AG04450 (cell line): ENCODE measurements at regions not wholly inside any gene's neighbourhood (a gene's known extent, or its start where the extent isn't known, plus 50 kb on each side); places are given as distances from the start of the nearest gene placed in this dataset.

Experiments used
- CTCF ChIA-PET: fragments of 300-600, 350-600 bp; formaldehyde crosslinking; extraction: SDS; loops from one replicate; lab custom pipeline; 2022; ENCODE audit warnings: antibody characterized with exemption, inconsistent platforms; lab: Charles Lee
- POLR2A ChIA-PET: fragments of 350-600 bp; formaldehyde crosslinking; extraction: SDS; loops from one replicate; lab custom pipeline; 2021; ENCODE audit warnings: antibody characterized with exemption, inconsistent platforms; lab: Yijun Ruan, JAX
- DNase-seq: peaks from one replicate; pipeline ENCODE4 v3.0.0-alpha.2; 2011; ENCODE audit warnings: low read depth, low spot score
- H3K27ac ChIP-seq: one replicate; pipeline ENCODE4 v1.5.1; 2012; ENCODE audit warnings: low read depth, low read length, control low read depth
- H3K27me3 ChIP-seq: one replicate; pipeline ENCODE4 v1.6.0; 2012; ENCODE audit warnings: low read length; ENCODE audit not compliant: control insufficient read depth, insufficient read depth
- H3K4me3 ChIP-seq: 2 replicates; pipeline ENCODE4 v1.5.1; 2011; ENCODE audit warnings: mild to moderate bottlenecking, low read depth, low read length, control low read depth
- H3K9me3 ChIP-seq: 2 replicates; pipeline ENCODE4 v1.5.1; 2012; ENCODE audit warnings: low read length; ENCODE audit not compliant: control insufficient read depth, insufficient read depth
- CTCF ChIP-seq: IDR thresholded peaks from 2 replicates; pipeline ENCODE4 v1.5.1; 2011; ENCODE audit warnings: low read depth, low read length, control low read depth, inconsistent platforms

GRCh38 chr18:68400889-68401288 lies 314.0 kb downstream of the TMX3 start:
- no peak overlapping the region for H3K4me3 ChIP-seq
- no peak overlapping the region for H3K27ac ChIP-seq
- no peak for DNase-seq
- ChIA-PET CTCF (no interaction called here), POLR2A (no interaction called here)
- TF ChIP-seq CTCF: no peak
- no peaks in the 10 kb centered on the region for H3K27me3 ChIP-seq
- H3K9me3 ChIP-seq: no peaks in the 10 kb centered on the region

DNA sequence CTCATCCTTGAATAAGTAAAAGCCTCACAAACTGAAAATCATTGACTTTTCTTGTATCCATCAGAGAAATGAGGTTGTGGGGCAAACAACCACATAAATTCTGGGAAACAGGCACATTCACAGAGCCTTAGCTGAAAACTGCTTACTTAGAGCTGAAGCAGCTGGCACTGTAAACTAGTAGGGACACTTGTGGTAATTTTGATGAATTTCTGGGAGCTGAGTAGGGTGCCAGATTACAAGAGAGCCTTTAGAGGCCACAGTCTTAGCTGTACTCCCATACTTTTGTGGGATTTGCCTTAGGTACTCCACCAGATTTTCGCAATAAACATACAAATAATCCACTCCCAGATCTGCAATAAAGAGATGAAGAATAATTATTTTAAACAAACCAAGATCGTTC lies 315.2 kb downstream of the TMX3 start:
- TF ChIP-seq CTCF: no peak
- H3K27me3 ChIP-seq: no peaks in the 10 kb centered on the region
- DNase-seq: no peak
- ChIA-PET POLR2A (no interaction called here), CTCF (no interaction called here)
- H3K9me3 ChIP-seq: no peaks in the 10 kb centered on the region; the same call in 1 of the 2 replicates
- no peak overlapping the region for H3K27ac ChIP-seq
- H3K4me3 ChIP-seq: no peak overlapping the region

GRCh38 chr18:68397241-68398035 lies 317.5 kb downstream of the TMX3 start:
- ChIA-PET CTCF (no interaction called here), POLR2A (no interaction called here)
- Histone ChIP-seq H3K9me3 (no peaks in the 10 kb centered on the region; the same call in 1 of the 2 replicates), H3K4me3 (no peak overlapping the region), H3K27ac (no peak overlapping the region), H3K27me3 (no peaks in the 10 kb centered on the region)
- DNase-seq: no peak
- no peak for TF ChIP-seq CTCF

DNA sequence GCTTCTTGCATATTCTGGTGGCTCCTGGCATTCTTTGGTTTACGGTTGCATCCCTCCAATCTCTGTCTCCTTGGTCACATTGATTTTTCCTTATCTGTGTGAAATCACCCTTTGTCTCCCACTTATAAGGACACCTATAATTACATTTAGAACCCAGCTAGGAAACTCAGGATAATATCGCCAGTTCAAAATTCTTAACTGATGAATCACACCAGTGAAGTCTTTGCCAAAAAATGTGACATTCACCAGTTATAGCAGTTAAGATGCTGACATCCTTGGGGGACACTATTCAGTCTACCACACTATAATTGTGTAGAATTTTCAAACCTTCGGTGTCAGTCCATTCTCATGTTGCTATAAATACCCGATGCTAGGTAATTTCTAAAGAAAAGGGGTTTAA lies 320.2 kb downstream of the TMX3 start:
- no peak overlapping the region for H3K27ac ChIP-seq
- POLR2A ChIA-PET: no interaction called here
- H3K27me3 ChIP-seq: no peaks in the 10 kb centered on the region
- TF ChIP-seq CTCF: no peak
- no peak overlapping the region for H3K4me3 ChIP-seq
- no peak for DNase-seq
- CTCF ChIA-PET: no interaction called here
- no peaks in the 10 kb centered on the region; the same call in 1 of the 2 replicates for H3K9me3 ChIP-seq

DNA sequence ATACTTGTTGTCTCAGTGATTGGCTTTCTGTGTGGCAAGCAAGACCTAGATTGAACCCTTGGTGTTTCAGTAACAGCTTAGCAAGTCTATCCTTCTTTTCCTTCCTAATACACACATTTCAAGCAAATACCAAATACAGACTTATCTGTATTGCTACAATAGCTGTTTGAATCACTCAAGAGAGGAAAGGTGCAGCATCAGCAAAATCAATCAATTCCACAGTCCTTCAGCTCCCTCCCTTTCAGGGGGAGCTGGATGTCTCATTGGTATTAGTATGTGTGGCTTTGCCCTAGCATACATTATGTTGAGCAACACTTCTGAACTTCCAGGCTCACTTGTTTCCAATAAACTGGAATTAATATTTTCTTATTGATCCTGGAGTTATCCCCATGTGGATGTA lies 323.1 kb downstream of the TMX3 start:
- ChIA-PET POLR2A (no interaction called here), CTCF (no interaction called here)
- no peaks in the 10 kb centered on the region for H3K27me3 ChIP-seq
- H3K9me3 ChIP-seq: no peaks in the 10 kb centered on the region; the same call in 1 of the 2 replicates
- no peak for DNase-seq
- TF ChIP-seq CTCF: no peak
- H3K4me3 ChIP-seq: no peak overlapping the region
- H3K27ac ChIP-seq: no peak overlapping the region
